Mammary epithelial cell (primary cell): ENCODE measurements at regions not wholly inside any gene's neighbourhood (a gene's known extent, or its start where the extent isn't known, plus 50 kb on each side); places are given as distances from the start of the nearest gene placed in this dataset.
"Not testable (repeated sequence)": the region's sequence is repeated elsewhere in the genome, so short reads cannot be mapped to it uniquely, and the experiment has no call there.

ENCODE experiments used
- CTCF ChIP-seq, 2 donors: IDR thresholded peaks in 1 of 2; conservative IDR thresholded peaks in 1 of 2; 2 replicates each; pipeline ENCODE4 v1.5.1; 2011 to 2012; ENCODE audit warnings: inconsistent platforms in 2 of 2, low read length in 2 of 2, mild to moderate bottlenecking in 2 of 2, control low read depth in 1 of 2, low read depth in 1 of 2; ENCODE audit not compliant: insufficient read depth in 1 of 2; ENCODE audit errors: extremely low read depth in 1 of 2
- EZH2 ChIP-seq: IDR thresholded peaks from 2 replicates; pipeline ENCODE4 v1.6.1; 2012; ENCODE audit warnings: low read length, inconsistent platforms, borderline replicate concordance

- not testable (repeated sequence) for TF ChIP-seq CTCF (conservative IDR thresholded peaks at IDR 0.05 in 1 of 2, IDR thresholded peaks at IDR 0.05 in 1 of 2; ENCODE audit: extremely low read depth in 1 of 2, insufficient read depth in 1 of 2, low read depth in 1 of 2, low read length in 2 of 2); EZH2
These were observed 162.1 kb upstream of the FOXD4L5 start for GRCh38 chr9:65447146-65447545.
